Astrocyte (in vitro differentiated cells and primary cell): ENCODE measurements at regions not wholly inside any gene's neighbourhood (a gene's known extent, or its start where the extent isn't known, plus 50 kb on each side); places are given as distances from the start of the nearest gene placed in this dataset.

Experiments used
- CTCF ChIP-seq: IDR thresholded peaks from 2 replicates; pipeline ENCODE4 v1.5.1; 2011; ENCODE audit warnings: low read depth, mild to moderate bottlenecking, inconsistent platforms, low read length, moderate library complexity; ENCODE audit not compliant: insufficient read depth
- EZH2 ChIP-seq: IDR thresholded peaks from 2 replicates; pipeline ENCODE4 v1.6.1; 2012; ENCODE audit warnings: mild to moderate bottlenecking, low read length, inconsistent platforms; ENCODE audit not compliant: insufficient read depth

DNA sequence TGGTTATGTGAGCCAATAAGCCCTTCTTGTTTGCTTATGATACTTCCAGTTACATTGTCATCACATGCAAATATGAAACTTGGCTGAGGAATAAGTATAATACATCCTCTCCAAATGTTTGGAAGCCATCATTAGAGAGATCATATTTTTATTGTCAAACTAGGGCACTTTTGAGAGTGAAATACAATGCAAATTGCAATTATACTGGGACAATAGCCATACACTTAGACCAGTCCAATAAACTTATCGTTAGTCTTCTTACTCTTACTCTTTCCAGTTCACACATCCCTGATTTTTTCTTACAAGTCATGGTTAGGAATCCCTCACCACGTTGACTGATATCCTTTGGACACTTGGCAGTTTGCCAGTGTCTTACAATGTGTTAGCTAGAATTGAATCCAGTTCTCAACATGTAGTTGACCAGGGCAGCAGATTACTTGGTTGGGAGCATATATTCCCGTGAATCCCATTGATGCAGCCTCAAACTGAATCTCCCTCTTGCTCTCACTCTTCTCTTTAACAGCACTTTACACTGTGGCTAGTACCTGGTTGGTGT, 519.7 kb upstream of the ID4 start:
- TF ChIP-seq CTCF (no peak), EZH2 (no peak)
